ENCODE measurements at regions not wholly inside any gene's neighbourhood (a gene's known extent, or its start where the extent isn't known, plus 50 kb on each side); places are given as distances from the start of the nearest gene placed in this dataset.

DNA sequence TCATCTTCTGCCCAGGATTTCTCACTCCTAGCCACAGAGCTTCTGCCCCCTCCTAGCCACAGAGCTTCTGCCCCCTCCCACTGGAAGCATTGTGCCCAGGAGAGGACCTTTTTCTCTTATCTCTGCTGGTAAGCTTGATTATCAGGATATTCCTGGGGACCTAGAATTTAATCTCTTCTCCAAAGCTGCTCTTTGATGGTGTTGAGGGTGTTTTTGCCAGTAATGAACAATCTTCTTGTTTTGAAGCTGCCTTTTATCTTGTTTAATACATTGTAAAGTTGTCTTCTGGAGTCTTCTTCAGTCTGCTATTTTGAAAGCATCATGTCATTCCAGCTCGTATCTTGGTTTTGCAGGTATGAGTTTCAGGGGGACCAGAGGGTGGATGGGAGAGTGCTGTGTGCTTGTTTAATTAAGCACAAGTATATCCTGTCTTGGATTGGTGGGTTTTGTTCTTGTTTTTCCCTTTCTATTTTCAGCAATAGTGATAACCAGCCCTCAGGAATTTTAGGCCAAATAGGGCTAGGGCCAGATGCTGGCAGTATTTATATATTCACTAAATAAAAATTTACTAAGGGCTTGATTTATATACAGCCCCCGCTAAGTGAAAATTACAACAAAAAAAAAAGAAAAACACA is 214.0 kb upstream of the DMRT1 start:
- Mint-ChIP-seq H3K4me1 (ENCODE audit: unreplicated experiment) (no peaks in the 10 kb centered on the region), H3K4me3 (ENCODE audit: unreplicated experiment) (no peak overlapping the region), H3K27ac (ENCODE audit: unreplicated experiment) (no peak overlapping the region), H3K9me3 (ENCODE audit: unreplicated experiment) (no peaks in the 10 kb centered on the region), H3K27me3 (ENCODE audit: unreplicated experiment) (peaks cover 9% of the 10 kb centered on the region), H3K36me3 (ENCODE audit: unreplicated experiment) (no peaks in the 10 kb centered on the region)
- DNase-seq (ENCODE audit: extremely low spot score, unreplicated experiment) = no peak
- no peak for TF ChIP-seq CTCF (IDR thresholded peaks at IDR 0.05)

GRCh38 chr9:629146-629545 is 212.4 kb upstream of the DMRT1 start:
- no peak for DNase-seq (ENCODE audit: extremely low spot score, unreplicated experiment)
- TF ChIP-seq CTCF (IDR thresholded peaks at IDR 0.05) = no peak
- H3K27me3 Mint-ChIP-seq (ENCODE audit: unreplicated experiment) = peaks cover 7% of the 10 kb centered on the region
- H3K27ac Mint-ChIP-seq (ENCODE audit: unreplicated experiment) = no peak overlapping the region
- no peaks in the 10 kb centered on the region for H3K36me3 Mint-ChIP-seq (ENCODE audit: unreplicated experiment)
- H3K4me3 Mint-ChIP-seq (ENCODE audit: unreplicated experiment) = no peak overlapping the region
- H3K4me1 Mint-ChIP-seq (ENCODE audit: unreplicated experiment) = no peaks in the 10 kb centered on the region
- H3K9me3 Mint-ChIP-seq (ENCODE audit: unreplicated experiment) = no peaks in the 10 kb centered on the region

- no peak for DNase-seq (ENCODE audit: extremely low spot score, unreplicated experiment)
- no peak for TF ChIP-seq CTCF (IDR thresholded peaks at IDR 0.05)
- no peaks in the 10 kb centered on the region for H3K4me1 Mint-ChIP-seq (ENCODE audit: unreplicated experiment)
- peaks cover 7% of the 10 kb centered on the region for H3K27me3 Mint-ChIP-seq (ENCODE audit: unreplicated experiment)
- no peak overlapping the region for H3K4me3 Mint-ChIP-seq (ENCODE audit: unreplicated experiment)
- peaks cover 7% of the 10 kb centered on the region for H3K9me3 Mint-ChIP-seq (ENCODE audit: unreplicated experiment)
- H3K36me3 Mint-ChIP-seq (ENCODE audit: unreplicated experiment) = no peaks in the 10 kb centered on the region
- H3K27ac Mint-ChIP-seq (ENCODE audit: unreplicated experiment) = no peak overlapping the region
Observed at GRCh38 chr9:630817-631216, 210.7 kb upstream of the DMRT1 start.

- Mint-ChIP-seq H3K27ac (ENCODE audit: unreplicated experiment) (no peak overlapping the region), H3K4me1 (ENCODE audit: unreplicated experiment) (no peaks in the 10 kb centered on the region), H3K4me3 (ENCODE audit: unreplicated experiment) (no peak overlapping the region), H3K9me3 (ENCODE audit: unreplicated experiment) (peaks cover 7% of the 10 kb centered on the region), H3K27me3 (ENCODE audit: unreplicated experiment) (peaks cover 7% of the 10 kb centered on the region), H3K36me3 (ENCODE audit: unreplicated experiment) (no peaks in the 10 kb centered on the region)
- DNase-seq (ENCODE audit: extremely low spot score, unreplicated experiment) = no peak
- no peak for TF ChIP-seq CTCF (IDR thresholded peaks at IDR 0.05)
Observed at GRCh38 chr9:631596-631995, 209.9 kb upstream of the DMRT1 start.

GRCh38 chr9:633461-633860 is 208.0 kb upstream of the DMRT1 start:
- Mint-ChIP-seq H3K27me3 (ENCODE audit: unreplicated experiment) (peaks cover 2% of the 10 kb centered on the region), H3K4me3 (ENCODE audit: unreplicated experiment) (no peak overlapping the region), H3K4me1 (ENCODE audit: unreplicated experiment) (no peaks in the 10 kb centered on the region), H3K27ac (ENCODE audit: unreplicated experiment) (no peak overlapping the region), H3K36me3 (ENCODE audit: unreplicated experiment) (no peaks in the 10 kb centered on the region), H3K9me3 (ENCODE audit: unreplicated experiment) (peaks cover 7% of the 10 kb centered on the region)
- TF ChIP-seq CTCF (IDR thresholded peaks at IDR 0.05) = no peak
- no peak for DNase-seq (ENCODE audit: extremely low spot score, unreplicated experiment)

Measured in osteocyte (in vitro differentiated cells).